ENCODE measurements at regions not wholly inside any gene's neighbourhood (a gene's known extent, or its start where the extent isn't known, plus 50 kb on each side); places are given as distances from the start of the nearest gene placed in this dataset.

DNA sequence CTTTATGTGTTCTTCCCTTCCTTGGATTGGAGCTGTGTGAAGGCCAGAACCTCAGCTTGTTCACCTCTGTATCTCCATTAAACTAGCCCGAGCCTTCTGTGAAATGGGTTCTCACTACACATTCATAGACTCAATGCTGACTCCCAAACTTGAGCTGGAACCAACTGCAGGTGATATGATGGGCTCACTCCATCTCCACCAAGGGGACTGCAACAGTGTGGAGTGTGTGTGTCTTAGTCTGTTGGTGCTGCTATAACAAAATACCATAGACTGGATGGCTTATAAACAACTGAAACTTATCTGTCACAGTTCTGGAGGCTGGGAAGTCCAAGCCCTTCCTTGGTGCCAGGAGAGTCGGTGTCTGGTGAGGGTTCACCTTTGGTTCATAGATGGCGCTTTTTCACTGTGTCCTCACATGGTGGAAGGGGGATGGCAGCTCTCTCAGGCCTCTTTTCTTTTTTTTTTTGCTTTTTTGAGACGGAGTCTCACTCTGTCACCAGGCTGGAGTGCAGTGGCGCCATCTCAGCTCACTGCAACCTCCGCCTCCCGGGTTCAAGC, 94.2 kb upstream of the MAP4K3 start:
- in situ Hi-C loops (cut with MboI; ENCODE audit: low sequenced_read_pairs), result no loop called here

DNA sequence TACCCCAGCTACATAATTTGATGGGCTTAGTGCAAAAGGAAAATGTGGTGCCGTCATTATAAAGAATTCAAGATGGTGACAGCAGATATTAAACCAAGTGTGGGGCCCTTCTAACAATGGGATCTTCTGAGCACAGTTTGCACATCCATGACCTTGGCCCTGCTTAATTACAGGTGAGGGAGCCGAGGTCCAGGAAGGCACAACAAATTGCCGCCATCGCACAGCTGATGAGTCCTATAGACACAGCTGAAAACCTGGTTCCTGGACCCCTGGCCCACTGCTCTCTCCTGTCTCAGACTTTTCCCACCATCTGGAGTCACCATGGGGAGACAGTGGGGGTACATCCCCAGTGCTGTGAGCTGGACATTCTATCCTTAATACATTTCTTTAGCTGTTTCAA, 95.8 kb upstream of the MAP4K3 start:
- in situ Hi-C loops (cut with MboI; ENCODE audit: low sequenced_read_pairs), result no loop called here

DNA sequence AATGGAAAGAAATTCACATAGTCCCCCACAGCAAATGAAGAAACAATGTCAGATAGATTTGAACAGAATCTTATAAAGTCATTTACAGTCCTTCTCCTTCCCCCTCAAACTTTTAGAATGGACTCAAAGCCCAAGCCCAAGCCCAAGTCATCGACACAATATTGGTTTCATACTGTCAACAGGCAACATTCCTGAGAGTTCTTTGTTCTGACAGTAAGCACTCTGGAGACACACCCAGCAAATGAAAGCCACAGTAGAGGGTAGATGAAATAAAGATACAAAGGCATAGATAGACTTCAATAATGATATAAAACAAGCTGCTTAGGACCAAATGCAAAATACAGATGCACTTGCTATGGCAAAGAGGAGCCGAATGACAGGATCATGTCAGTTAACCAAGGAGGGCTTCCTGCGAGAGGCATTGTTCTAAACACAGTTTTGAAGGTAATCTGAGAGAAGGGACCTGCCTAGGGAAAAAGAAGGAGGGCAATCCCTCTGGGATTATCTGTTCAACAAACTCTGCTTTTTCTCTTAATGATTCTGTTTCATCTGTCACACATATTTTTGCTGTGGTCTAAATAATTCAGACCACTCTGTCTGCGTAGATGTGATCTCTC, 97.1 kb upstream of the MAP4K3 start:
- in situ Hi-C loops (cut with MboI; ENCODE audit: low sequenced_read_pairs), result no loop called here

DNA sequence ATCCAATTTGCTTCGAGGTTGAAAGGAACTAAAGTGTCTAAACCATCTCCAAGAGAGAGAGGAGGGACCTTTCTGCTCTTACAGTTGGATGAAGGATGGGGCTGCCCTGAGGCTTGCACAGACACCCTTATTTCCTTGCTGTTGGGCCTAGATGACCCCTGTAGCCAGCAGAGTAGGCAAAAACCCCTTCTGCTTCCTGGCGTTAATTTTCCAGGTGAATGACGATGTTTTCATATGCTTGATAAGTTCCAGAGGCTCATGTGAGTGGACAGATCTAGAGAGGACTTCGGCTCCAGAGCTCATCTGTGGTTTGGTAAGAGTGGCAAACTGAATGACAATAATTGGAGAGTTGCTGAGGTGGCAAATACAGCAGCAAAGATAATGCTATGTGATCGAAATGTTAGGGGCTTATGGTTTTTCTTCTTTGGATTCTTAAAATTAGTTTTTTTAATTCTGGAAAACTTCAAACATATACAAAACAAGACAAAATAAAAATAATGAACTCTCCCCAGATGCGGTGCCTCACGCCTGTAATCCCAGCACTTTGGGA, 98.6 kb upstream of the MAP4K3 start:
- in situ Hi-C loops (cut with MboI; ENCODE audit: low sequenced_read_pairs), result no loop called here

DNA sequence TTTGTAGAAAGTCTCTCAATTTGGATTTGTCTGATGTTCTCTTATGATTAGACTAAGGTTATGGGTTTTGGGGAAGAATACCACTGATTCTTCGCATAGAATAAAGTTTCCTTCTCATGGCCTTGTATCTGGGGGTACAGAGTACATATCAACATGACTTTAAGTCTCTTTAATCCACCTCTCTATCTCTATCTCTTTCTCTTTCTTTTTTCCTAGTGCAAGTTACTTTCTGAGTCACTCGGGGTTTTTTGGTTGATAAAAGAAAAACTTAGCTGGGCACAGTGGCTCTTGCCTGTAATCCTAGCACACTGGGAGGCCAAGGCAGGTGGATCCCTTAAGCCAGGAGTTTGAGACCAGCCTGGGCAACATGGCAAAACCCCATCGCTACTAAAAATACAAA, 100.1 kb upstream of the MAP4K3 start:
- in situ Hi-C loops (cut with MboI; ENCODE audit: low sequenced_read_pairs), result no loop called here

GRCh38 chr2:39538718-39539117, 101.6 kb upstream of the MAP4K3 start:
- in situ Hi-C loops (cut with MboI; ENCODE audit: low sequenced_read_pairs), result no loop called here

- in situ Hi-C loops (cut with MboI; ENCODE audit: low sequenced_read_pairs), result no loop called here
Measured at GRCh38 chr2:39540414-39540813, 103.3 kb upstream of the MAP4K3 start.

DNA sequence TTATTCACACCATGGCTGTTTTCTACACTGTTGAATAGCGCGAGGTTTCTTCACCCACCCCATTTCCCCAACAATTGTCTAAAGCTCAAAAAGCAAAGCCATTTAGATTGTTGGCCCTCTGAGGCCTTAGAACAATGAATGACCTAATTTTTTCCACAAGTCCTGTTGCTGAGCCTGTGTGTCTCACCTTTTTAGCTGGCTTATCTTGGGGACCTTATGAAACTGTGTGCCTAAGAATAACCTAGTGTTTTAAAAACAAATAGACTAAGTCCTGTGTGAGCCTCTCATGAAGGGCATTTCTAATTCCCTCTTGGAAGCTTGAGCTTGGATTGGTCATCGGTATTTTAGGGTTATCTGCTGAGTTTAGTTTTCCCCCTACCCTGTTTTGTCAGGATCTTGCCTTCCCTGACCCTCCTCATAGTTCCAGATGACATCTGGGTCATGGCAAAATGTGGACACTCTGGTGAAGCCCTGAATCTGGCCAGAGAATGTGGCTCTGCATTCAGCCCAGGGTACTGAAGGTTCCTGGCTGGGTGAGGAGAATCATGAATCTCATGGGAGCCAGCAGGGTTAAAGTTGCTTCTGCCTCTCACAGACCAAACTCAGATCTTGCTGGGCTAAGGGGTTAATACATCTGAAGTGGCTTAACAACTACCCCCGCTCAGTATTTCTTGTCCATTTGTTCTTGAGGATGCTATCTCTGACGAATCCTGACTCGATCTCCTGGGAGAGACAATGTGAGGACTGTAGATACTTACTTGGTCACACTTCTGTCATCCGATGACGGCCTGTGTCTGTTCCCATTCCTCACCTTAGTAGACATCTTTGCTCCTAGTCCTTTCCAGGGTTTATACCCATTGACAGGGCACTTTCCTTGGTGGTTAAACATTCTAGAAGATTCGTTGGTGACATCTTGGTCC, 104.2 kb upstream of the MAP4K3 start:
- in situ Hi-C loops (cut with MboI; ENCODE audit: low sequenced_read_pairs), result no loop called here

GRCh38 chr2:39542523-39542922, 105.4 kb upstream of the MAP4K3 start:
- in situ Hi-C loops (cut with MboI; ENCODE audit: low sequenced_read_pairs), result no loop called here

DNA sequence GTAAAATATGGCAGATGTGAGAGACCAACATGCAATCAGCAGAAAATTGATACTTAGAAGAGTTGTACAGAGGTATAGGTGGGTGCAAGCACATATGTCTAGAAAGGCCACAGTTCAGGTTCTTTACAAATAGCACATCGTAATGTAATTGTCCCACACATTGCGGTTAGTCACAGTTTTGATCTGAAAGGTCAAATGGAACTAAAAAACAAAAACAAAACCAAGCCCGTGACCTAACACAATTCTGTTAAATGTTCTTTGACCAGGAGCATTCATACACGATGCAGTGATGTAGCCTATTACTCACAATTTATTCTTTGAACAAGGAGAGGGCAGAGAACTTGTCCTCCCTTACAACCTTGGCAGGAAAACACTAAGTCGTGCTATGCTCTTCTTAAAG, 108.9 kb upstream of the MAP4K3 start:
- in situ Hi-C loops (cut with MboI; ENCODE audit: low sequenced_read_pairs), result no loop called here

- in situ Hi-C loops (cut with MboI; ENCODE audit: low sequenced_read_pairs), result no loop called here
Measured at GRCh38 chr2:39546409-39546808, 109.3 kb upstream of the MAP4K3 start.

DNA sequence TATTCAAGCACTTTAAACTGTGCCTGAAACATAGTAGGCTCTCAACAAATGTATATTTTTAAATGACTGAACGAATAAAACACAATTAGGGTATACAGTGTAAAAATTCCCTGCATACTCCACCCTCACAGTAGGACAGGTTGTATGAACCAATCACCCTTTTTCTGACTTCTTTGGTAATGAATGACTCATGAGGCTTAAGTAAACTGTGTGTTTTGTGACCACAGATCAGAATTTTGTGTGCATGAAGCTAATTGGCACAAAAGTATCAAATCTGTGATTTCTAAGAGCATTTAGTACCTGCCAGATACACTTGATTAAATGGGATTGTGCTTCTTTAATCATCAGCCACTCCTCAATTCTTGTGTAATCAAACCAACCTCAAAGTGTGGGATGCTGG, 109.9 kb upstream of the MAP4K3 start:
- in situ Hi-C loops (cut with MboI; ENCODE audit: low sequenced_read_pairs), result no loop called here

GRCh38 chr2:39547811-39548719, 111.0 kb upstream of the MAP4K3 start:
- in situ Hi-C loops (cut with MboI; ENCODE audit: low sequenced_read_pairs), result no loop called here

DNA sequence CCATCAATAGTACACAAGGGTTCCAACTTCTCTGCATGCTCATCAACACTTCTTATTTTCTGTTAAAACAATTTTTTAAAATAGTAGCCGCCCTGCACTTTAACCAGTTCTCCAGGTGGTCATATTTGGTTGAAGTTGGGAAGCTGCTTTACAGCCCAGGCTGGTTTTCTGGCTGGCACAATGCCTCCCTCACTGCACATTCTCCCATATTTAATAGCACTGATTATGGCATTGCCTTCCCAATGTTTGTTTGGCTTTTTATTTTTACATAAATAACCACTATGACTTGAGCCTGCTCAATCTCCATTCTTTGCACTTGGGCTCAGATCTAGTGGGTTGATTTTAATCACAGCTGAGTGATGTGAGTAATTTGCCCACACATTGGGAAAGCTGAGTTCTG, 111.9 kb upstream of the MAP4K3 start:
- in situ Hi-C loops (cut with MboI; ENCODE audit: low sequenced_read_pairs), result no loop called here

DNA sequence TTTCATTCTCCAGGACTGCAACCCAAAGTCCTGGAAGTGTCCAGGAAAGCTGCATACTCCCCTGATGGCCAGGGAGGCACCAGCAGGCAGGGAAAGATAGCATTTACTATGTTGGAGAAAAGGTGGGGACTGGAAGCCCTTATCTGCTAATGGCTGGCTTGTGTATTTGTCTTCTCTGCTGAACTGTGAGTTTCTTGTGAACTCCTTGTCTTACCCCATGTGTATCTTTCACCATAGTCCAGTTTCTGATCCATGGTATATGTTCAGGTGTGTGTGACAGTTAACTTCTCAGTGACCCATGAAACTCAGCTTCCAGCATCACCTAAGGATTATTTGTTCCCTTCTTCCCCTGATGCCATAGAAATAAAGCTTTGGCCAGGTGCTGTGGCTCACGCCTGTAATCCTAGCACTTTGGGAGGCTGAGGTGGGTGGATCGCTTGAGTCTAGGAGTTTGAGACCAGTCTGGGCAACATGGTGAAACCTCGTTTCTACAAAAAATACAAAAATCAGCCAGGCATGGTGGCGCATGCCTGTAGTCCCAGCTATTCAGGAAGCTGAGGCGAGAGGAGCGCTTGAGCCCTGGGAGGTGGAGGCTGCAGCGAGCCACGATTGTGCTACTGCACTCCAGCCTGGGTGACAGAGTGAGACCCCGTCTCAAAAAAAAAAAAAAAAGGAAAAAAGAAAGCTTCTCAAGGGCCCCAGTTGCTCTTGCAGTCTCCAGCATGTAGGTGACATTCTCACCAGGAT, 112.8 kb upstream of the MAP4K3 start:
- in situ Hi-C loops (cut with MboI; ENCODE audit: low sequenced_read_pairs), result no loop called here

DNA sequence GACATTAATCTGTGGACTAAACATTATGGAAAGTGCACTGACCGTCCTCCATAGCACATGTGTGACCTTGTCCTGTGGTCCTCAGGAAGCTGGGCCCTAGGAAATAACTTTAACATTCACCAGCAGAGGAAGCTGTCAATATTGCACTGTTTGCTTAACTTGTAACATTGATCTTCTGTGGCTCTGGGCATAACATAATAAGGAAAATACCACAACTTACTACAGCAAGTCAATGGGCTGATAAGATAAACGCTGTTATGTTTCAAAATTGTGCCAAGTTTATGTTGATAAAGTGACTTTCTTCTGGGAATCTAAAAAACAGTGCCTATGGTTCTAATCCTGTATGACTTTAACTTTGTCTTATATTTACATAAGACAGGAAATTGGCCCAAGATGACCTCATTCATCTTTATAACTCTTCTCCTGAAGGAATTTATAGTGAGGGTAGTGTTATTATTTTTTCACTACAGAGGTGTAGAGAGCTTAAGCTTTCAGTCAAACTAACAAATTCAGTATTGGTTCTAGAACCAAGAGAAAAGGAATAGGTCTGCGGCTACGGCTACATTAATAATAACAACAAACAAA, 113.7 kb upstream of the MAP4K3 start:
- in situ Hi-C loops (cut with MboI; ENCODE audit: low sequenced_read_pairs), result no loop called here

DNA sequence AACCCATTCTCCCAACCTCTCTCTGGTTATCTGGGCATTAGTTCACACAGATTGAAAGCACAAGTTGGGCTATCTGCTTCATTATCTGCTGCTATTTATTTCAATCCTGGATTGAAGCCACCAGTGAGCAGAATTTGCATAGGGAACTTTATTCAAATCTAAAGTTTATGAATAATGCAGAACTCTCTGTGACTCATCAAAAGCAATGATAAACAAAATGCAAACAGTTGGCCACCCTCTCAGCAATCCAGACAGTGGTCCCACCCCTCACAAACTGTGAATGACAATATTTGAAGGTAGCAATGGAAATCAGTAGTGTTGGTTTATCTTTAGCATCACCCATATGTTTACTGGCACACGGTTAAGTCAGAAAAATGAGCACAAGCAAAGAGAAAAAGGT, 106.8 kb upstream of the TMEM178A start:
- in situ Hi-C loops (cut with MboI; ENCODE audit: low sequenced_read_pairs), result no loop called here

DNA sequence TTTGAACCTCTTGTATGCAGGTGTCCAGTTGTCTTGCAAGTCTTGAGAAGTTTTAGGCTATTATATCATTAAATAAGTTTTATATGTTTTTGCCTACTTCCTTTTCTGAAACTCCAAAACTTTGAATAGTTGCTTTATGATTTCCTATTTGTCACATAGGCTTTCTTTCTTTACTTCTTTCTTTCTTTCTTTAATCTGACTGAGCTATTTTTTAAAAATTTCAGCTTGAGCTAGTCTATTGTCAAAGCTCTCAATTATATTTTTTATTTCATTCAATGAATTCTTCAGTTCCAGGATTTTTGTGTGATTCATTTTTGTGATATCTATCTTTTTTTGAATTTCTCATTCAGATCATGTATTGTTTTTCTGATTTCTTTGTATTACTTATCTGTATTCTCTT, 102.1 kb upstream of the TMEM178A start:
- in situ Hi-C loops (cut with MboI; ENCODE audit: low sequenced_read_pairs), result no loop called here

GRCh38 chr2:39567507-39567906, 98.2 kb upstream of the TMEM178A start:
- in situ Hi-C loops (cut with MboI; ENCODE audit: low sequenced_read_pairs), result no loop called here

DNA sequence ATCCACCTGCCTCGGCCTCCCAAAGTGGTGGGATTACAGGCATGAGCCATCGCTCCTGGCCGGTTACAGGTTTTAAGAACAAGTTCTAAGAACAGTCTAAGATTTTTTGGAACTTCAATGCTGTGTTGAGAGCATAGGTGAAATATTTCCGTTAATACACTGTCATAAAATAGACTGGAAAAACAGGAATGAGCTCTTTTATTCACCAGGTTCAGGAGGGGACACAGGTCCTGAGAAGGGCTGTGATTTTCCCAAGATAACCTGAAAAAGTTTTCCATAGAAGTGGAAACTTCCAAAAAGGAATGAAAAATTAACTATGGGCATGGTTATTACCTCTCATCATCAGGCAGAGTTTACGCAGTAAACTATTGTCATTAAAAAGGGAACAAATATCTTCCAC, 97.6 kb upstream of the TMEM178A start:
- in situ Hi-C loops (cut with MboI; ENCODE audit: low sequenced_read_pairs), result no loop called here

Measured in HL-60/S4 treated with retinoic acid at 250 ng/mL for 4 days and 3 days (cell line).